Right lobe of liver (tissue), 4 donors: ENCODE measurements at regions not wholly inside any gene's neighbourhood (a gene's known extent, or its start where the extent isn't known, plus 50 kb on each side); places are given as distances from the start of the nearest gene placed in this dataset.

Experiments
- CTCF ChIP-seq, 4 donors: fragments of 200-600 bp in 3 of 4; fragments of 450-650 bp in 1 of 4; IDR thresholded peaks; one replicate each; pipeline versions ENCODE4 v1.5.1 to v1.8.0; 2016 to 2022; ENCODE audit warnings: antibody characterized with exemption in 4 of 4, mild to moderate bottlenecking in 2 of 4
- POLR2A ChIP-seq: fragments of 450-650 bp; IDR thresholded peaks from one replicate; pipeline ENCODE4 v1.6.1; 2017; ENCODE audit warnings: antibody characterized with exemption, mild to moderate bottlenecking
- donor health status: DM: no; HTN: no; CAD: no.
- donor health status: DM: no; HTN: no; CAD: no.
- donor health status: DM: no; HTN: yes; CAD: no.

- TF ChIP-seq CTCF (IDR thresholded peaks at IDR 0.05) (no peak), POLR2A (no peak)
Observed at GRCh38 chr12:4014444-4014843, 141.2 kb upstream of the PARP11 start.
